Fibroblast of lung (primary cell): ENCODE measurements at regions not wholly inside any gene's neighbourhood (a gene's known extent, or its start where the extent isn't known, plus 50 kb on each side); places are given as distances from the start of the nearest gene placed in this dataset.

Experiments
- EZH2 ChIP-seq: IDR thresholded peaks from 2 replicates; pipeline ENCODE4 v1.5.1; 2012; ENCODE audit warnings: low read length, control low read depth, mild to moderate bottlenecking; ENCODE audit errors: missing control alignments
- TF ChIP-seq, protein P1 (sequence below), 2 donors: IDR thresholded peaks in 1 of 2; conservative IDR thresholded peaks in 1 of 2; 1 replicate in 1 of 2; 2 replicates in 1 of 2; pipeline ENCODE4 v1.5.1; 2011 to 2012; ENCODE audit warnings: low read length in 2 of 2, control low read depth in 1 of 2, inconsistent platforms in 1 of 2, low read depth in 1 of 2, mild to moderate bottlenecking in 1 of 2

DNA sequence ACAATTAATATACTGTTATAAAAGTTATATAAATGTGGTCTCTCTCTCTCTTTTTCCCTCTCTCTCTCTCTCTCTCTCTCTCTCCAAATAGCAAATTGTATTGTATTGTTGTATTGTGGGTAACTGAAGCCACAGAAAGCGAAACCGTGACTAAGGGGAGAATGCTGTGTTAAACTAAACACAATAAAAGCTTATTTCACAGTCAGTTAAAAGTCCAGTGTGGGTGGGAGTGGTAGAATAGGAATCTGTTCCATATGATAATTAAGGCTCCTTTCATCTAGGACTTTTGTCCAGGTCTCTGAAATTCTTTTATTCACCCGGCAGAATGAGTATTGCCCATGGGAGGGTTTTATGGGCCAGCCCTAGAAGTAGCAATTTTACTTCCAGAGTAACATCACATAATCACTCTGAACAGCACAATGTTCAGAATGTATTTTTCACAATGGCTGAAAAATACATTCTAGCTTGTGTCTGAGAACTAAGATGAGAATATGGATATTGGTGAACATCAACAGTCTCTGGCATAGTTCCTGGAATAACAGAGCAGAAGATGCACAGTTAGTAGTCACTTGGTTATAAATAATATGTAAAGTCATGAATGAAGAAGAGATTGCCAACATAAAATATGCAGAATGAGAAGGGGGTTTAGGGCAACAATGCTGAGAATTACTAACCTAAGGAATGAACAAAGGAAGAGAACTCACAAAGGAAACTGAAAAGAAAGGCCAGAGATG, 399.1 kb downstream of the PLCL1 start:
- no peak for TF ChIP-seq EZH2
- TF ChIP-seq, protein P1, sequence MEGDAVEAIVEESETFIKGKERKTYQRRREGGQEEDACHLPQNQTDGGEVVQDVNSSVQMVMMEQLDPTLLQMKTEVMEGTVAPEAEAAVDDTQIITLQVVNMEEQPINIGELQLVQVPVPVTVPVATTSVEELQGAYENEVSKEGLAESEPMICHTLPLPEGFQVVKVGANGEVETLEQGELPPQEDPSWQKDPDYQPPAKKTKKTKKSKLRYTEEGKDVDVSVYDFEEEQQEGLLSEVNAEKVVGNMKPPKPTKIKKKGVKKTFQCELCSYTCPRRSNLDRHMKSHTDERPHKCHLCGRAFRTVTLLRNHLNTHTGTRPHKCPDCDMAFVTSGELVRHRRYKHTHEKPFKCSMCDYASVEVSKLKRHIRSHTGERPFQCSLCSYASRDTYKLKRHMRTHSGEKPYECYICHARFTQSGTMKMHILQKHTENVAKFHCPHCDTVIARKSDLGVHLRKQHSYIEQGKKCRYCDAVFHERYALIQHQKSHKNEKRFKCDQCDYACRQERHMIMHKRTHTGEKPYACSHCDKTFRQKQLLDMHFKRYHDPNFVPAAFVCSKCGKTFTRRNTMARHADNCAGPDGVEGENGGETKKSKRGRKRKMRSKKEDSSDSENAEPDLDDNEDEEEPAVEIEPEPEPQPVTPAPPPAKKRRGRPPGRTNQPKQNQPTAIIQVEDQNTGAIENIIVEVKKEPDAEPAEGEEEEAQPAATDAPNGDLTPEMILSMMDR (conservative IDR thresholded peaks at IDR 0.05 in 1 of 2, IDR thresholded peaks at IDR 0.05 in 1 of 2; ENCODE audit: low read depth in 1 of 2, low read length in 2 of 2) = no peak
